AG20443 (cell line): ENCODE measurements at regions not wholly inside any gene's neighbourhood (a gene's known extent, or its start where the extent isn't known, plus 50 kb on each side); places are given as distances from the start of the nearest gene placed in this dataset.

ENCODE experiments used
- DNase-seq: peaks from one replicate; pipeline ENCODE4 v3.0.0; 2012; ENCODE audit warnings: low spot score, mixed read lengths

GRCh38 chr10:131691481-131692090 lies 209.2 kb upstream of the PPP2R2D start:
- no peak for DNase-seq

GRCh38 chr10:131692176-131692575 lies 208.6 kb upstream of the PPP2R2D start:
- no peak for DNase-seq

GRCh38 chr10:131692686-131693334 lies 208.0 kb upstream of the PPP2R2D start:
- no peak for DNase-seq

GRCh38 chr10:131693766-131694165 lies 207.0 kb upstream of the PPP2R2D start:
- no peak for DNase-seq

GRCh38 chr10:131694168-131694780 lies 206.5 kb upstream of the PPP2R2D start:
- DNase-seq, result no peak

GRCh38 chr10:131694781-131695495 lies 205.9 kb upstream of the PPP2R2D start:
- no peak for DNase-seq

- DNase-seq, result no peak
Measured at GRCh38 chr10:131695496-131696165, 205.2 kb upstream of the PPP2R2D start.

- DNase-seq, result no peak
Measured at GRCh38 chr10:131697476-131698128, 203.2 kb upstream of the PPP2R2D start.

GRCh38 chr10:131698232-131698631 lies 202.6 kb upstream of the PPP2R2D start:
- no peak for DNase-seq

- no peak for DNase-seq
Measured at GRCh38 chr10:131698986-131699385, 201.8 kb upstream of the PPP2R2D start.

GRCh38 chr10:131700032-131700431 lies 200.8 kb upstream of the PPP2R2D start:
- DNase-seq, result no peak

- no peak for DNase-seq
Measured at GRCh38 chr10:131700506-131700905, 200.3 kb upstream of the PPP2R2D start.

- DNase-seq, result no peak
Measured at GRCh38 chr10:131701131-131701947, 199.5 kb upstream of the PPP2R2D start.

- DNase-seq, result no peak
Measured at GRCh38 chr10:131702531-131703356, 198.1 kb upstream of the PPP2R2D start.

- no peak for DNase-seq
Measured at GRCh38 chr10:131703541-131703940, 197.3 kb upstream of the PPP2R2D start.

GRCh38 chr10:131703941-131704340 lies 196.9 kb upstream of the PPP2R2D start:
- no peak for DNase-seq

- no peak for DNase-seq
Measured at GRCh38 chr10:131706476-131706875, 194.3 kb upstream of the PPP2R2D start.

GRCh38 chr10:131706952-131707351 lies 193.9 kb upstream of the PPP2R2D start:
- DNase-seq, result no peak

GRCh38 chr10:131708225-131708880 lies 192.5 kb upstream of the PPP2R2D start:
- DNase-seq, result no peak
